ENCODE measurements at regions not wholly inside any gene's neighbourhood (a gene's known extent, or its start where the extent isn't known, plus 50 kb on each side); places are given as distances from the start of the nearest gene placed in this dataset.
"Not testable (repeated sequence)": the region's sequence is repeated elsewhere in the genome, so short reads cannot be mapped to it uniquely, and the experiment has no call there.

DNA sequence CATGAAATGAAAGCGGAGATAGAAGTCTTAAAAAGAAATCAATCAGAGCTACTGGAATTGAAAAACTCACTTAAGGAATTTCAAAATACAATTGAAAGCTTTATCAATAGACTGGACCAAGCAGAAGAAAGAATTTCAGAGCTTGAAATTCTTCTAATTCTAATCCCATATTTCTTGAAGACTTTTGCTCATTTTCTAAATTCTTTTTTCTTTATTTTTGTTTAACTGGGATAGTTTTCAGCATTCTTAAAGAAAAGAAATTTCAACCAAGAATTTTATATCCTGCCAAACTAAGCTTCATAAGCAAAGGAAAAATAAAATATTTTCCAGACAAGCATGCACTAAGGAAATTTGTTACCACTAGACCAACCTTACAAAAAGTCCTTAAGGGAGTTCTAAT, 80.2 kb upstream of the BMAL1 start:
- not testable (repeated sequence) for TF ChIP-seq CCAR2 (optimal IDR thresholded peaks at IDR 0.05; ENCODE audit: low read depth, low read length); EP300 (IDR thresholded peaks at IDR 0.05; ENCODE audit: low read depth in 2 of 2, low read length in 2 of 2); EP300 (CRISPR knock-in tag; IDR thresholded peaks at IDR 0.05; ENCODE audit: borderline replicate concordance); POLR2A (IDR thresholded peaks at IDR 0.05; ENCODE audit: insufficient read depth in 1 of 2, low read depth in 2 of 2, low read length in 2 of 2)
- TF ChIP-seq, protein P1, sequence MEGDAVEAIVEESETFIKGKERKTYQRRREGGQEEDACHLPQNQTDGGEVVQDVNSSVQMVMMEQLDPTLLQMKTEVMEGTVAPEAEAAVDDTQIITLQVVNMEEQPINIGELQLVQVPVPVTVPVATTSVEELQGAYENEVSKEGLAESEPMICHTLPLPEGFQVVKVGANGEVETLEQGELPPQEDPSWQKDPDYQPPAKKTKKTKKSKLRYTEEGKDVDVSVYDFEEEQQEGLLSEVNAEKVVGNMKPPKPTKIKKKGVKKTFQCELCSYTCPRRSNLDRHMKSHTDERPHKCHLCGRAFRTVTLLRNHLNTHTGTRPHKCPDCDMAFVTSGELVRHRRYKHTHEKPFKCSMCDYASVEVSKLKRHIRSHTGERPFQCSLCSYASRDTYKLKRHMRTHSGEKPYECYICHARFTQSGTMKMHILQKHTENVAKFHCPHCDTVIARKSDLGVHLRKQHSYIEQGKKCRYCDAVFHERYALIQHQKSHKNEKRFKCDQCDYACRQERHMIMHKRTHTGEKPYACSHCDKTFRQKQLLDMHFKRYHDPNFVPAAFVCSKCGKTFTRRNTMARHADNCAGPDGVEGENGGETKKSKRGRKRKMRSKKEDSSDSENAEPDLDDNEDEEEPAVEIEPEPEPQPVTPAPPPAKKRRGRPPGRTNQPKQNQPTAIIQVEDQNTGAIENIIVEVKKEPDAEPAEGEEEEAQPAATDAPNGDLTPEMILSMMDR (CRISPR knock-in tag; IDR thresholded peaks at IDR 0.05), result not testable (repeated sequence)
- TF ChIP-seq, protein P2, sequence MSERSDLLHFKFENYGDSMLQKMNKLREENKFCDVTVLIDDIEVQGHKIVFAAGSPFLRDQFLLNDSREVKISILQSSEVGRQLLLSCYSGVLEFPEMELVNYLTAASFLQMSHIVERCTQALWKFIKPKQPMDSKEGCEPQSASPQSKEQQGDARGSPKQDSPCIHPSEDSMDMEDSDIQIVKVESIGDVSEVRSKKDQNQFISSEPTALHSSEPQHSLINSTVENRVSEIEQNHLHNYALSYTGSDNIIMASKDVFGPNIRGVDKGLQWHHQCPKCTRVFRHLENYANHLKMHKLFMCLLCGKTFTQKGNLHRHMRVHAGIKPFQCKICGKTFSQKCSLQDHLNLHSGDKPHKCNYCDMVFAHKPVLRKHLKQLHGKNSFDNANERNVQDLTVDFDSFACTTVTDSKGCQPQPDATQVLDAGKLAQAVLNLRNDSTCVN (CRISPR knock-in tag; IDR thresholded peaks at IDR 0.05; ENCODE audit: borderline replicate concordance), result not testable (repeated sequence)

Data from HepG2 (cell line).